ENCODE measurements at regions not wholly inside any gene's neighbourhood (a gene's known extent, or its start where the extent isn't known, plus 50 kb on each side); places are given as distances from the start of the nearest gene placed in this dataset.
"Not testable (repeated sequence)": the region's sequence is repeated elsewhere in the genome, so short reads cannot be mapped to it uniquely, and the experiment has no call there.

DNA sequence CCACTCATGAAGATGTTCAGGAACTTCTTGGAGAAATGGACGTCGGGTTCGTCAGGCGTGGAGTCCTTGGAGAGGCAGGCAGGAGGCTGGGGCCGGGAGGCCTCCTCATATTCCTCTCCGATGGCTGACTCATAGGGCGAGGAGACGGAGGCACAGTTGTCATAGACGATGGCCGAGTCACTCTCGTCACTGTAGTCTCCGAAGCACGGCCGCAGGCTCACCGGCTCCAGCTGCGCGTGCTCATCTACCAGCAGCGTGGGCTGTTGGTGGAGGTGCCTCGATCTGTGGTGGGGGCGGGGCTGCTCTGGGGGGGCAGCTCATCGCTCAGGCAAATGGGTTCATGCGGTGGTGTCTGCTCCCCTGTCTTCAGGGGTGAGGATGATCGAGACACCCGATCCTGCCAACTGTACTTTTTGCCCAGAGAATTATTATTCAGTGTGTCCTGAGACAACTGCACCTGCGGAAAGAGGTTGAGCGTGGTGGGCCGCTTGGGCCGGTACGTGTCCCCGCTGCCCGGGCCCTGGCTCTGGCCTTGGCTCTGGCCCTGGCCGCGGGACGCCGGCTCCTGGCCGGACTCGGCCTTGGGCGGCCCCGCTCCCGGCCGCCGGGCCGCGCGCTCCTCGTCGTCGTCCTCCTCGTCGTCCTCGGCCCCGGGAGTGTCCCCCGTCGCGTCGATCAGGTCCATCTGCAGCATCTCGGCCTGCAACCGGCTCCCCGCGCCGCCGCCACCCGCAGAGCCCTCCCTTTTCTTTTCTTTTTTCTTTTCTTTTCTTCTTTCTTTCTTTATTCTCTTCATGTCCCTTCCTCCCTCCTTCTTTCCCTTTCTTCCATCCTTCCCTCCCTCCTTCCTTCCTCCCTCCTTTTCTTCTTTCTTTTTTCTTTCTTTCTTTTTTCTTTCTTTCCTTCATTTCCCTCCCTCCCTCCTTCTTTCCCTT, 111.4 kb upstream of the PLEKHM1 start:
- DNase-seq; H3K27me3 ChIP-seq; intact Hi-C loops (cut with DNase I); H3K36me3 ChIP-seq; H3K4me1 ChIP-seq; H3K9me3 ChIP-seq; H3K27ac ChIP-seq: not testable (repeated sequence)
- ATAC-seq: peak in 6 of 8 donors; percentile 22 to 75 (median 49)
- 79 to 84% methylated on average over 15 of the region's 63 CpGs for WGBS, 2 donors
- H3K4me3 ChIP-seq: peak overlapping the region in 2 of 10 donors; percentile 27 to 32

GRCh38 chr17:45605751-45606150, 115.2 kb upstream of the PLEKHM1 start:
- H3K4me3 ChIP-seq; H3K9me3 ChIP-seq; H3K36me3 ChIP-seq; DNase-seq; intact Hi-C loops (cut with DNase I); ATAC-seq; H3K27ac ChIP-seq; H3K4me1 ChIP-seq: not testable (repeated sequence)
- H3K27me3 ChIP-seq: peaks cover 0 to 12% (median 0%) of the 10 kb centered on the region in 7 donors
- 100% methylated on average over 1 of the region's 1 CpG for WGBS, 2 donors

DNA sequence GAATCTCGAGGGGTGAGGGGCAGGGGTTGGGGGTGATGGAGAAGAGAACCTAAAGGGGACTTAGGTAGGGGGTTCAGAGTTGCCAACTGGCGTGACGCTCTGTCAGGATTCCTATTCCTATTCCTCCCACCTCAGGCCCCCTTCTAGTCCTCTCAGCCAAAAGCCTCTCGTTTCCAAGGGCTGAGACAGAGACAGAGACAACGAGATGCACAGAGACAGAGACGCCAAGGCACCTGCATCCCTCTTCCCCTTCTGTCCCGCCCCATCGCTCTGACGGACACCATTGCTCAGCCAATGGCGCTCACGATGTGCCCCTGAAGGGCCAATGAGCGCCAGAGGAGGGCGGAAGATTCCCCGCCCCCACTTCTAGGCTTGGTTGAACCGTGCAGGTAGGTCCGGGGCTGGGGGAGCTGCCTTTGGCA, 129.5 kb upstream of the PLEKHM1 start:
- H3K27ac ChIP-seq; H3K27me3 ChIP-seq; intact Hi-C loops (cut with DNase I); H3K9me3 ChIP-seq; H3K36me3 ChIP-seq; H3K4me1 ChIP-seq: not testable (repeated sequence)
- peak; percentile 90 to 100 (median 99) for ATAC-seq
- WGBS, 2 donors: 1% methylated on average over 12 to 15 of the region's 16 CpGs
- DNase-seq: peak in 1 of 2 donors; percentile 83
- peak overlapping the region in 8 of 10 donors; percentile 47 to 76 (median 50) for H3K4me3 ChIP-seq

GRCh38 chr17:45620468-45620867, 129.9 kb upstream of the PLEKHM1 start:
- DNase-seq; H3K27ac ChIP-seq; H3K9me3 ChIP-seq; H3K36me3 ChIP-seq; H3K4me1 ChIP-seq; intact Hi-C loops (cut with DNase I); H3K27me3 ChIP-seq: not testable (repeated sequence)
- ATAC-seq: peak in 7 of 8 donors; percentile 52 to 79 (median 65)
- peak overlapping the region in 9 of 10 donors; percentile 47 to 76 (median 50) for H3K4me3 ChIP-seq
- 0 to 2% methylated on average over 11 to 53 of the region's 54 CpGs for WGBS, 2 donors

- ATAC-seq: peak in 2 of 8 donors; percentile 9 to 56
- H3K4me1 ChIP-seq; H3K9me3 ChIP-seq; intact Hi-C loops (cut with DNase I); H3K27me3 ChIP-seq; H3K27ac ChIP-seq; H3K36me3 ChIP-seq; DNase-seq: not testable (repeated sequence)
- WGBS, 2 donors: 50% methylated on average over 6 of the region's 9 CpGs
- H3K4me3 ChIP-seq: peak overlapping the region in 7 of 10 donors; percentile 23 to 61 (median 50)
These were observed 130.6 kb upstream of the PLEKHM1 start for GRCh38 chr17:45621087-45621486.

DNA sequence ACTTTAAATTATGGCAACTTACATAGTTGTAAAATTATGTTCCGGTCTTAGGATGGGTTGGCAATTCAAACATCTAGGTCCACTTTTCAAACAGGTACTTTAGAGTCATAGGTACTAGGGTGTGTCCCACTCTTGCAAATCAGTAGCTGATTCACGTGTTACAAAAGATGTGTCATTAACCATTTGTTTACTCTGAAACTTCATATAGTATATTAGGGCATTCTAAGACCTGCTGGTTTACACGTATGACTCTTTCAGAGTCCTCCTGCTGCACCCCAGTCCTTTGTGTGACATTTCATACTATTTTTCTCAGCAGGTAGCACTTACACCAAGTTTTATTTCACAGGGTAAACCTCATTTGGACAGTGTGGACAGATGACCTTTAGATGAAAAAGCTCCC, 131.8 kb upstream of the PLEKHM1 start:
- H3K36me3 ChIP-seq: peaks cover 0 to 15% (median 0%) of the 10 kb centered on the region in 9 donors
- WGBS, 2 donors: 53 to 57% methylated on average over 1 of the region's 3 CpGs
- DNase-seq; H3K4me1 ChIP-seq; H3K9me3 ChIP-seq; ATAC-seq; H3K27ac ChIP-seq; H3K4me3 ChIP-seq; intact Hi-C loops (cut with DNase I); H3K27me3 ChIP-seq: not testable (repeated sequence)

DNA sequence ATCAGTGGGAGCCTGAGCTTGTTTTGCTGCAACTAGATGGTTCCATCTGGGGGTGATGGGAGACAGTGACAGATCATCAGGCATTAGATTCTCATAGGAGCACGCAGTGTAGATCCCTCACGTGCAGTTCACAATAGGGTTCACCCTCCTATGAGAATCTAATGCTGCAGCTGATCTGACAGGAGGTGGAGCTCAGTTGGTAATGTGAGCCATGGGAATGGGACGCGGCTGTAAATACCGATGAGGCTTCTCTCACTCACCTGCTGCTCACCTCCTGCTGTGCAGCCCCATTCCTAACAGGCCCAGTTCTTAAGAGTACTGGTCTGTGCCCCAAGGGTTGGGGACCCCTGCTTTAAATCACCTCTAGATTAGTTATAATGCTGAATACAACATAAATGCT, 137.5 kb upstream of the PLEKHM1 start:
- intact Hi-C loops (cut with DNase I): no loop called here
- Histone ChIP-seq H3K36me3 (peaks cover 0 to 70% (median 18%) of the 10 kb centered on the region in 9 donors), H3K27ac (no peak overlapping the region)

More for the DNA sequence above, 137.5 kb upstream of the PLEKHM1 start:
- TF ChIP-seq, protein P1, sequence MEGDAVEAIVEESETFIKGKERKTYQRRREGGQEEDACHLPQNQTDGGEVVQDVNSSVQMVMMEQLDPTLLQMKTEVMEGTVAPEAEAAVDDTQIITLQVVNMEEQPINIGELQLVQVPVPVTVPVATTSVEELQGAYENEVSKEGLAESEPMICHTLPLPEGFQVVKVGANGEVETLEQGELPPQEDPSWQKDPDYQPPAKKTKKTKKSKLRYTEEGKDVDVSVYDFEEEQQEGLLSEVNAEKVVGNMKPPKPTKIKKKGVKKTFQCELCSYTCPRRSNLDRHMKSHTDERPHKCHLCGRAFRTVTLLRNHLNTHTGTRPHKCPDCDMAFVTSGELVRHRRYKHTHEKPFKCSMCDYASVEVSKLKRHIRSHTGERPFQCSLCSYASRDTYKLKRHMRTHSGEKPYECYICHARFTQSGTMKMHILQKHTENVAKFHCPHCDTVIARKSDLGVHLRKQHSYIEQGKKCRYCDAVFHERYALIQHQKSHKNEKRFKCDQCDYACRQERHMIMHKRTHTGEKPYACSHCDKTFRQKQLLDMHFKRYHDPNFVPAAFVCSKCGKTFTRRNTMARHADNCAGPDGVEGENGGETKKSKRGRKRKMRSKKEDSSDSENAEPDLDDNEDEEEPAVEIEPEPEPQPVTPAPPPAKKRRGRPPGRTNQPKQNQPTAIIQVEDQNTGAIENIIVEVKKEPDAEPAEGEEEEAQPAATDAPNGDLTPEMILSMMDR (IDR thresholded peaks at IDR 0.05): no peak
- ATAC-seq (no peak), DNase-seq (no peak)
- no peaks in the 10 kb centered on the region for H3K9me3 ChIP-seq
- H3K27me3 ChIP-seq: no peaks in the 10 kb centered on the region
- no peak overlapping the region for H3K4me3 ChIP-seq
- no peaks in the 10 kb centered on the region for H3K4me1 ChIP-seq
- WGBS, 2 donors: 81 to 92% methylated on average over 5 of the region's 5 CpGs

All from heart right ventricle (tissue), 16 donors.